Ovary (tissue), 1 donor: ENCODE measurements at regions not wholly inside any gene's neighbourhood (a gene's known extent, or its start where the extent isn't known, plus 50 kb on each side); places are given as distances from the start of the nearest gene placed in this dataset.

Experiments used
- EP300 ChIP-seq: sonication (generic); formaldehyde crosslinking; IDR thresholded peaks from one replicate; pipeline ENCODE4 v1.6.1; 2017; ENCODE audit warnings: antibody characterized with exemption
- POLR2A ChIP-seq: fragments of 450-650 bp; IDR thresholded peaks from one replicate; pipeline ENCODE4 v1.6.1; 2017; ENCODE audit warnings: antibody characterized with exemption, mild to moderate bottlenecking, moderate library complexity

DNA sequence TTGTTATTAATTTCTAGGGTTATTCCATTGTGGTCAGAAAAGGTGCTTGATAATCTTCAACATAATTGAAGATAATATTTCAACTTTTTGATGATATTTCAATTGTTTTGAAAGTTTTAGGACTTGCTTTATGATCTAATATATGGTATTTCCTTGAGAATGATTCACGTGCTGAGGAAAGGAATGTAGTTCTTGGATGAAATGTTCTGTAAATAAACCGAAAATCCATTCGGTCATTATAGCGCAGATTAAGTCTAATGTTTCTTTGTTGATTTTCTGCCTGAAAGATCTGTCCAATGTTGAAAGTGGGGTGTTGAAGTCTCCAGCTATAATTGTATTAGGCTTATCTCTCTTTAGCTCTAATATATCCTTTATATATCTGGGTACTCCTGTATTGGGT is 617.5 kb upstream of the NECTIN3 start:
- TF ChIP-seq POLR2A: no peak
- TF ChIP-seq EP300: no peak
